ENCODE measurements at regions not wholly inside any gene's neighbourhood (a gene's known extent, or its start where the extent isn't known, plus 50 kb on each side); places are given as distances from the start of the nearest gene placed in this dataset.

- no peak overlapping the region for H3K27ac Mint-ChIP-seq
- no peaks in the 10 kb centered on the region for H3K4me1 ChIP-seq (ENCODE audit: control insufficient read depth in 1 of 2, insufficient read depth in 2 of 2, low read length in 2 of 2)
- peaks cover 0 to 1% (median 0%) of the 10 kb centered on the region in 3 donors for H3K27me3 Mint-ChIP-seq (ENCODE audit: low read depth in 3 of 3)
- H4K20me1 ChIP-seq (ENCODE audit: insufficient read depth, low read length) = no peaks in the 10 kb centered on the region
- no peak overlapping the region for H3K4me3 Mint-ChIP-seq
- H3K9me3 Mint-ChIP-seq = peaks cover 0 to 7% (median 0%) of the 10 kb centered on the region in 7 donors
- H3K36me3 Mint-ChIP-seq = no peaks in the 10 kb centered on the region
- no peaks in the 10 kb centered on the region for H3K36me3 ChIP-seq (replicated peaks in 1 of 2; ENCODE audit: control insufficient read depth in 1 of 2, insufficient read depth in 2 of 2, low read length in 2 of 2)
- H3K9me3 ChIP-seq (replicated peaks in 1 of 2; ENCODE audit: control insufficient read depth in 1 of 2, insufficient read depth in 1 of 2, low read length in 2 of 2) = no peaks in the 10 kb centered on the region
- no peaks in the 10 kb centered on the region for H3K27me3 ChIP-seq (ENCODE audit: control insufficient read depth in 2 of 2, insufficient read depth in 2 of 2, low read length in 2 of 2)
- no peak for DNase-seq
- WGBS (ENCODE audit: insufficient coverage) = no CpG with 5 or more reads among the region's 3 CpGs
- intact Hi-C loops (cut with micrococcal nuclease) = no loop called here
- no peak for TF ChIP-seq CTCF (IDR thresholded peaks at IDR 0.05)
- no peak overlapping the region for H2AFZ ChIP-seq (ENCODE audit: insufficient read depth, low read depth, low read length, poor library complexity, severe bottlenecking)
- no peak overlapping the region for H3K9ac ChIP-seq (ENCODE audit: insufficient read depth, low read length, poor library complexity, severe bottlenecking)
- no peak overlapping the region for H3K4me2 ChIP-seq (replicated peaks; ENCODE audit: extremely low read depth, low read length, poor library complexity, severe bottlenecking)
- no peaks in the 10 kb centered on the region for H3K4me1 Mint-ChIP-seq
- H3K79me2 ChIP-seq (ENCODE audit: insufficient read depth, low read length) = no peaks in the 10 kb centered on the region
- no peak overlapping the region for H3K27ac ChIP-seq (ENCODE audit: low read depth in 1 of 2, low read length in 2 of 2)
- no peak overlapping the region for H3K4me3 ChIP-seq (replicated peaks in 1 of 3; ENCODE audit: low read depth in 2 of 3, low read length in 3 of 3)
These were observed 358.5 kb upstream of the ANKRD30A start for GRCh38 chr10:36766940-36767339.

- H3K27me3 Mint-ChIP-seq (ENCODE audit: low read depth in 3 of 3) = peaks cover 0 to 1% (median 0%) of the 10 kb centered on the region in 3 donors
- no peak overlapping the region for H3K4me3 Mint-ChIP-seq
- no peaks in the 10 kb centered on the region for H3K36me3 Mint-ChIP-seq
- H3K4me1 ChIP-seq (ENCODE audit: control insufficient read depth in 1 of 2, insufficient read depth in 2 of 2, low read length in 2 of 2) = no peaks in the 10 kb centered on the region
- no peak overlapping the region for H3K27ac ChIP-seq (ENCODE audit: low read depth in 1 of 2, low read length in 2 of 2)
- no peak overlapping the region for H2AFZ ChIP-seq (ENCODE audit: insufficient read depth, low read depth, low read length, poor library complexity, severe bottlenecking)
- H3K36me3 ChIP-seq (replicated peaks in 1 of 2; ENCODE audit: control insufficient read depth in 1 of 2, insufficient read depth in 2 of 2, low read length in 2 of 2) = no peaks in the 10 kb centered on the region
- no peak overlapping the region for H3K4me3 ChIP-seq (replicated peaks in 1 of 3; ENCODE audit: low read depth in 2 of 3, low read length in 3 of 3)
- no peaks in the 10 kb centered on the region for H3K9me3 ChIP-seq (replicated peaks in 1 of 2; ENCODE audit: control insufficient read depth in 1 of 2, insufficient read depth in 1 of 2, low read length in 2 of 2)
- H3K79me2 ChIP-seq (ENCODE audit: insufficient read depth, low read length) = no peaks in the 10 kb centered on the region
- H3K9ac ChIP-seq (ENCODE audit: insufficient read depth, low read length, poor library complexity, severe bottlenecking) = no peak overlapping the region
- no peaks in the 10 kb centered on the region for H4K20me1 ChIP-seq (ENCODE audit: insufficient read depth, low read length)
- no peak for TF ChIP-seq CTCF (IDR thresholded peaks at IDR 0.05)
- no peak for DNase-seq
- no CpG with 5 or more reads among the region's 2 CpGs for WGBS (ENCODE audit: insufficient coverage)
- H3K9me3 Mint-ChIP-seq = peaks cover 0 to 7% (median 0%) of the 10 kb centered on the region in 7 donors
- H3K27ac Mint-ChIP-seq = no peak overlapping the region
- H3K4me2 ChIP-seq (replicated peaks; ENCODE audit: extremely low read depth, low read length, poor library complexity, severe bottlenecking) = no peak overlapping the region
- intact Hi-C loops (cut with micrococcal nuclease) = no loop called here
- no peaks in the 10 kb centered on the region for H3K27me3 ChIP-seq (ENCODE audit: control insufficient read depth in 2 of 2, insufficient read depth in 2 of 2, low read length in 2 of 2)
- H3K4me1 Mint-ChIP-seq = no peaks in the 10 kb centered on the region
These were observed 359.0 kb upstream of the ANKRD30A start for GRCh38 chr10:36766415-36766810.
